ENCODE measurements at regions not wholly inside any gene's neighbourhood (a gene's known extent, or its start where the extent isn't known, plus 50 kb on each side); places are given as distances from the start of the nearest gene placed in this dataset.

GRCh38 chr5:68141494-68141893, 74.1 kb upstream of the PIK3R1 start:
- Histone ChIP-seq H3K36me3 (ENCODE audit: control insufficient read depth in 4 of 4, insufficient read depth in 3 of 4, low read depth in 1 of 4, low read length in 3 of 4) (no peaks in the 10 kb centered on the region), H3K27ac (ENCODE audit: low read depth in 1 of 2, low read length in 2 of 2) (peak overlapping the region; percentile 15 to 68), H3K4me3 (ENCODE audit: low read depth in 1 of 3, low read length in 3 of 3) (no peak overlapping the region), H3K9me3 (ENCODE audit: control insufficient read depth in 4 of 4, low read length in 3 of 4) (peaks cover 0 to 6% (median 0%) of the 10 kb centered on the region in 4 donors), H3K27me3 (ENCODE audit: control insufficient read depth in 4 of 4, insufficient read depth in 4 of 4, low read length in 3 of 4) (no peaks in the 10 kb centered on the region), H3K4me1 (ENCODE audit: control insufficient read depth in 4 of 4, insufficient read depth in 4 of 4, low read length in 3 of 4) (peaks cover 3 to 41% (median 28%) of the 10 kb centered on the region in 4 donors), H3K9ac (ENCODE audit: low read depth in 1 of 2, low read length in 2 of 2) (no peak overlapping the region)
- 20% methylated on average over 4 of the region's 4 CpGs for WGBS
- no peak for DNase-seq (ENCODE audit: low spot score)
- TF ChIP-seq FOXA2 (IDR thresholded peaks at IDR 0.05) (peak; percentile 49), HNF4A (conservative IDR thresholded peaks at IDR 0.05) (peak; percentile 39 to 56), GABPA (IDR thresholded peaks at IDR 0.05 in 1 of 2, conservative IDR thresholded peaks at IDR 0.05 in 1 of 2) (peak; percentile 34 to 49), YY1 (IDR thresholded peaks at IDR 0.05) (peak; percentile 59), JUND (IDR thresholded peaks at IDR 0.05) (peak in 1 of 2 donors; percentile 29), RXRA (IDR thresholded peaks at IDR 0.05) (peak; percentile 53 to 54), FOXA1 (IDR thresholded peaks at IDR 0.05) (no peak), SP1 (IDR thresholded peaks at IDR 0.05) (peak; percentile 72), TAF1 (conservative IDR thresholded peaks at IDR 0.05) (peak; percentile 69), NR2F2 (IDR thresholded peaks at IDR 0.05) (no peak), EGR1 (IDR thresholded peaks at IDR 0.05; ENCODE audit: low read depth in 2 of 2) (no peak), RAD21 (IDR thresholded peaks at IDR 0.05) (peak; percentile 33 to 49)
- TF ChIP-seq, protein P1, sequence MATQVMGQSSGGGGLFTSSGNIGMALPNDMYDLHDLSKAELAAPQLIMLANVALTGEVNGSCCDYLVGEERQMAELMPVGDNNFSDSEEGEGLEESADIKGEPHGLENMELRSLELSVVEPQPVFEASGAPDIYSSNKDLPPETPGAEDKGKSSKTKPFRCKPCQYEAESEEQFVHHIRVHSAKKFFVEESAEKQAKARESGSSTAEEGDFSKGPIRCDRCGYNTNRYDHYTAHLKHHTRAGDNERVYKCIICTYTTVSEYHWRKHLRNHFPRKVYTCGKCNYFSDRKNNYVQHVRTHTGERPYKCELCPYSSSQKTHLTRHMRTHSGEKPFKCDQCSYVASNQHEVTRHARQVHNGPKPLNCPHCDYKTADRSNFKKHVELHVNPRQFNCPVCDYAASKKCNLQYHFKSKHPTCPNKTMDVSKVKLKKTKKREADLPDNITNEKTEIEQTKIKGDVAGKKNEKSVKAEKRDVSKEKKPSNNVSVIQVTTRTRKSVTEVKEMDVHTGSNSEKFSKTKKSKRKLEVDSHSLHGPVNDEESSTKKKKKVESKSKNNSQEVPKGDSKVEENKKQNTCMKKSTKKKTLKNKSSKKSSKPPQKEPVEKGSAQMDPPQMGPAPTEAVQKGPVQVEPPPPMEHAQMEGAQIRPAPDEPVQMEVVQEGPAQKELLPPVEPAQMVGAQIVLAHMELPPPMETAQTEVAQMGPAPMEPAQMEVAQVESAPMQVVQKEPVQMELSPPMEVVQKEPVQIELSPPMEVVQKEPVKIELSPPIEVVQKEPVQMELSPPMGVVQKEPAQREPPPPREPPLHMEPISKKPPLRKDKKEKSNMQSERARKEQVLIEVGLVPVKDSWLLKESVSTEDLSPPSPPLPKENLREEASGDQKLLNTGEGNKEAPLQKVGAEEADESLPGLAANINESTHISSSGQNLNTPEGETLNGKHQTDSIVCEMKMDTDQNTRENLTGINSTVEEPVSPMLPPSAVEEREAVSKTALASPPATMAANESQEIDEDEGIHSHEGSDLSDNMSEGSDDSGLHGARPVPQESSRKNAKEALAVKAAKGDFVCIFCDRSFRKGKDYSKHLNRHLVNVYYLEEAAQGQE (IDR thresholded peaks at IDR 0.05): peak; percentile 38
- TF ChIP-seq, protein P2, sequence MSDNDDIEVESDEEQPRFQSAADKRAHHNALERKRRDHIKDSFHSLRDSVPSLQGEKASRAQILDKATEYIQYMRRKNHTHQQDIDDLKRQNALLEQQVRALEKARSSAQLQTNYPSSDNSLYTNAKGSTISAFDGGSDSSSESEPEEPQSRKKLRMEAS (IDR thresholded peaks at IDR 0.05): no peak
- TF ChIP-seq, protein P3, sequence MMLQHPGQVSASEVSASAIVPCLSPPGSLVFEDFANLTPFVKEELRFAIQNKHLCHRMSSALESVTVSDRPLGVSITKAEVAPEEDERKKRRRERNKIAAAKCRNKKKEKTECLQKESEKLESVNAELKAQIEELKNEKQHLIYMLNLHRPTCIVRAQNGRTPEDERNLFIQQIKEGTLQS (IDR thresholded peaks at IDR 0.05): no peak

GRCh38 chr5:68140763-68141162, 74.8 kb upstream of the PIK3R1 start:
- Histone ChIP-seq H3K27ac (ENCODE audit: low read depth in 1 of 2, low read length in 2 of 2) (peak overlapping the region; percentile 15 to 68), H3K9ac (ENCODE audit: low read depth in 1 of 2, low read length in 2 of 2) (no peak overlapping the region), H3K4me1 (ENCODE audit: control insufficient read depth in 4 of 4, insufficient read depth in 4 of 4, low read length in 3 of 4) (peaks cover 3 to 43% (median 29%) of the 10 kb centered on the region in 4 donors), H3K9me3 (ENCODE audit: control insufficient read depth in 4 of 4, low read length in 3 of 4) (peaks cover 0 to 6% (median 0%) of the 10 kb centered on the region in 4 donors), H3K4me3 (ENCODE audit: low read depth in 1 of 3, low read length in 3 of 3) (no peak overlapping the region), H3K36me3 (ENCODE audit: control insufficient read depth in 4 of 4, insufficient read depth in 3 of 4, low read depth in 1 of 4, low read length in 3 of 4) (no peaks in the 10 kb centered on the region), H3K27me3 (ENCODE audit: control insufficient read depth in 4 of 4, insufficient read depth in 4 of 4, low read length in 3 of 4) (no peaks in the 10 kb centered on the region)
- WGBS: 81% methylated on average over 1 of the region's 1 CpG
- no peak for DNase-seq (ENCODE audit: low spot score)
- TF ChIP-seq, protein P4, sequence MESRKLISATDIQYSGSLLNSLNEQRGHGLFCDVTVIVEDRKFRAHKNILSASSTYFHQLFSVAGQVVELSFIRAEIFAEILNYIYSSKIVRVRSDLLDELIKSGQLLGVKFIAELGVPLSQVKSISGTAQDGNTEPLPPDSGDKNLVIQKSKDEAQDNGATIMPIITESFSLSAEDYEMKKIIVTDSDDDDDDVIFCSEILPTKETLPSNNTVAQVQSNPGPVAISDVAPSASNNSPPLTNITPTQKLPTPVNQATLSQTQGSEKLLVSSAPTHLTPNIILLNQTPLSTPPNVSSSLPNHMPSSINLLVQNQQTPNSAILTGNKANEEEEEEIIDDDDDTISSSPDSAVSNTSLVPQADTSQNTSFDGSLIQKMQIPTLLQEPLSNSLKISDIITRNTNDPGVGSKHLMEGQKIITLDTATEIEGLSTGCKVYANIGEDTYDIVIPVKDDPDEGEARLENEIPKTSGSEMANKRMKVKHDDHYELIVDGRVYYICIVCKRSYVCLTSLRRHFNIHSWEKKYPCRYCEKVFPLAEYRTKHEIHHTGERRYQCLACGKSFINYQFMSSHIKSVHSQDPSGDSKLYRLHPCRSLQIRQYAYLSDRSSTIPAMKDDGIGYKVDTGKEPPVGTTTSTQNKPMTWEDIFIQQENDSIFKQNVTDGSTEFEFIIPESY (IDR thresholded peaks at IDR 0.05): no peak
- TF ChIP-seq YY1 (IDR thresholded peaks at IDR 0.05) (no peak), RAD21 (IDR thresholded peaks at IDR 0.05) (no peak), FOXA2 (IDR thresholded peaks at IDR 0.05) (no peak), RXRA (IDR thresholded peaks at IDR 0.05) (no peak), GABPA (IDR thresholded peaks at IDR 0.05 in 1 of 2, conservative IDR thresholded peaks at IDR 0.05 in 1 of 2) (no peak), EGR1 (IDR thresholded peaks at IDR 0.05; ENCODE audit: low read depth in 2 of 2) (no peak), FOXA1 (IDR thresholded peaks at IDR 0.05) (no peak), HNF4G (IDR thresholded peaks at IDR 0.05) (no peak), HNF4A (conservative IDR thresholded peaks at IDR 0.05) (no peak), TAF1 (conservative IDR thresholded peaks at IDR 0.05) (no peak)
- TF ChIP-seq, protein P3 (IDR thresholded peaks at IDR 0.05): no peak
- TF ChIP-seq, protein P5, sequence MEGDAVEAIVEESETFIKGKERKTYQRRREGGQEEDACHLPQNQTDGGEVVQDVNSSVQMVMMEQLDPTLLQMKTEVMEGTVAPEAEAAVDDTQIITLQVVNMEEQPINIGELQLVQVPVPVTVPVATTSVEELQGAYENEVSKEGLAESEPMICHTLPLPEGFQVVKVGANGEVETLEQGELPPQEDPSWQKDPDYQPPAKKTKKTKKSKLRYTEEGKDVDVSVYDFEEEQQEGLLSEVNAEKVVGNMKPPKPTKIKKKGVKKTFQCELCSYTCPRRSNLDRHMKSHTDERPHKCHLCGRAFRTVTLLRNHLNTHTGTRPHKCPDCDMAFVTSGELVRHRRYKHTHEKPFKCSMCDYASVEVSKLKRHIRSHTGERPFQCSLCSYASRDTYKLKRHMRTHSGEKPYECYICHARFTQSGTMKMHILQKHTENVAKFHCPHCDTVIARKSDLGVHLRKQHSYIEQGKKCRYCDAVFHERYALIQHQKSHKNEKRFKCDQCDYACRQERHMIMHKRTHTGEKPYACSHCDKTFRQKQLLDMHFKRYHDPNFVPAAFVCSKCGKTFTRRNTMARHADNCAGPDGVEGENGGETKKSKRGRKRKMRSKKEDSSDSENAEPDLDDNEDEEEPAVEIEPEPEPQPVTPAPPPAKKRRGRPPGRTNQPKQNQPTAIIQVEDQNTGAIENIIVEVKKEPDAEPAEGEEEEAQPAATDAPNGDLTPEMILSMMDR (IDR thresholded peaks at IDR 0.05; ENCODE audit: low read depth, low read length, missing input control): no peak
- TF ChIP-seq, protein P2 (IDR thresholded peaks at IDR 0.05): no peak

Data from liver (tissue), 8 donors.